HepG2 (cell line): ENCODE measurements at regions not wholly inside any gene's neighbourhood (a gene's known extent, or its start where the extent isn't known, plus 50 kb on each side); places are given as distances from the start of the nearest gene placed in this dataset.

Experiments
- MTA3 ChIP-seq: sonication (generic); formaldehyde crosslinking; IDR thresholded peaks from 2 replicates; pipeline ENCODE4 v1.4.0; 2020; ENCODE audit warnings: missing genetic modification reagents
- MYNN ChIP-seq: sonication (generic); formaldehyde crosslinking; IDR thresholded peaks from 2 replicates; pipeline ENCODE4 v1.4.0; 2020; ENCODE audit warnings: mild to moderate bottlenecking, low read depth, missing genetic modification reagents
- PBX3 ChIP-seq: sonication (generic); formaldehyde crosslinking; IDR thresholded peaks from 2 replicates; pipeline ENCODE4 v1.8.1; 2023; ENCODE audit warnings: missing genetic modification reagents, inconsistent platforms, borderline replicate concordance
- RFX3 ChIP-seq: IDR thresholded peaks from 2 replicates; pipeline ENCODE4 v1.6.1; 2016; ENCODE audit warnings: missing biosample characterization, missing genetic modification reagents
- SNRNP70 ChIP-seq: fragments of 200-400 bp; formaldehyde crosslinking; IDR thresholded peaks from 2 replicates; pipeline ENCODE4 v1.6.1; 2017; ENCODE audit warnings: mild to moderate bottlenecking, low read depth, low read length, moderate library complexity
- YY1 ChIP-seq: IDR thresholded peaks from 2 replicates; pipeline ENCODE4 v1.6.1; 2011; ENCODE audit warnings: low read length, low read depth, moderate library complexity, mild to moderate bottlenecking; ENCODE audit not compliant: insufficient read depth, insufficient replicate concordance
- ZFY ChIP-seq: sonication (generic); formaldehyde crosslinking; IDR thresholded peaks from 2 replicates; pipeline ENCODE4 v1.4.0; 2020; ENCODE audit warnings: missing genetic modification reagents
- ZNF10 ChIP-seq: sonication (generic); formaldehyde crosslinking; IDR thresholded peaks from 2 replicates; pipeline ENCODE4 v1.4.0; 2020; ENCODE audit warnings: mild to moderate bottlenecking, low read depth, missing genetic modification reagents, borderline replicate concordance
- ZNF331 ChIP-seq: sonication (generic); formaldehyde crosslinking; IDR thresholded peaks from 2 replicates; pipeline ENCODE4 v1.4.0; 2020; ENCODE audit warnings: missing genetic modification reagents
- ZNF557 ChIP-seq: sonication (generic); formaldehyde crosslinking; IDR thresholded peaks from 2 replicates; pipeline ENCODE4 v1.4.0; 2020; ENCODE audit warnings: missing genetic modification reagents
- ZNF644 ChIP-seq: IDR thresholded peaks from 2 replicates; pipeline ENCODE4 v1.6.1; 2016; ENCODE audit warnings: low read depth
- ZNF652 ChIP-seq: IDR thresholded peaks from 2 replicates; pipeline ENCODE4 v1.6.1; 2016; ENCODE audit warnings: low read depth, borderline replicate concordance
- TF ChIP-seq, protein P1 (sequence below): sonication (generic); formaldehyde crosslinking; IDR thresholded peaks from 2 replicates; pipeline ENCODE4 v1.4.0; 2020; ENCODE audit warnings: missing genetic modification reagents
- TF ChIP-seq, protein P2 (sequence below): sonication (generic); formaldehyde crosslinking; IDR thresholded peaks from 2 replicates; pipeline ENCODE4 v1.4.0; 2020; ENCODE audit warnings: missing genetic modification reagents, borderline replicate concordance
- TF ChIP-seq, protein P3 (sequence below), 2 experiments: IDR thresholded peaks; 2 replicates each; pipeline ENCODE4 v1.6.1; 2011 to 2012; ENCODE audit warnings: low read length in 2 of 2, borderline replicate concordance in 1 of 2, low read depth in 1 of 2, mild to moderate bottlenecking in 1 of 2, moderate library complexity in 1 of 2

- TF ChIP-seq ZFY (CRISPR knock-in tag) (peak; percentile 34), RFX3 (CRISPR knock-in tag) (0 out of 2 replicates have a peak, but pooled peaks have one; percentile 31), SNRNP70 (no peak), YY1 (peak; percentile 68), ZNF331 (CRISPR knock-in tag) (peak; percentile 94), ZNF10 (CRISPR knock-in tag) (no peak), ZNF652 (CRISPR knock-in tag) (no peak; the same call in 1 of the 2 replicates), MTA3 (CRISPR knock-in tag) (no peak), ZNF644 (CRISPR knock-in tag) (peak; percentile 90), MYNN (CRISPR knock-in tag) (no peak), PBX3 (CRISPR knock-in tag) (no peak), ZNF557 (CRISPR knock-in tag) (peak; percentile 46; the same call in 1 of the 2 replicates)
- TF ChIP-seq, protein P1, sequence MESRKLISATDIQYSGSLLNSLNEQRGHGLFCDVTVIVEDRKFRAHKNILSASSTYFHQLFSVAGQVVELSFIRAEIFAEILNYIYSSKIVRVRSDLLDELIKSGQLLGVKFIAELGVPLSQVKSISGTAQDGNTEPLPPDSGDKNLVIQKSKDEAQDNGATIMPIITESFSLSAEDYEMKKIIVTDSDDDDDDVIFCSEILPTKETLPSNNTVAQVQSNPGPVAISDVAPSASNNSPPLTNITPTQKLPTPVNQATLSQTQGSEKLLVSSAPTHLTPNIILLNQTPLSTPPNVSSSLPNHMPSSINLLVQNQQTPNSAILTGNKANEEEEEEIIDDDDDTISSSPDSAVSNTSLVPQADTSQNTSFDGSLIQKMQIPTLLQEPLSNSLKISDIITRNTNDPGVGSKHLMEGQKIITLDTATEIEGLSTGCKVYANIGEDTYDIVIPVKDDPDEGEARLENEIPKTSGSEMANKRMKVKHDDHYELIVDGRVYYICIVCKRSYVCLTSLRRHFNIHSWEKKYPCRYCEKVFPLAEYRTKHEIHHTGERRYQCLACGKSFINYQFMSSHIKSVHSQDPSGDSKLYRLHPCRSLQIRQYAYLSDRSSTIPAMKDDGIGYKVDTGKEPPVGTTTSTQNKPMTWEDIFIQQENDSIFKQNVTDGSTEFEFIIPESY (CRISPR knock-in tag): peak; percentile 57; the same call in 1 of the 2 replicates
- TF ChIP-seq, protein P2, sequence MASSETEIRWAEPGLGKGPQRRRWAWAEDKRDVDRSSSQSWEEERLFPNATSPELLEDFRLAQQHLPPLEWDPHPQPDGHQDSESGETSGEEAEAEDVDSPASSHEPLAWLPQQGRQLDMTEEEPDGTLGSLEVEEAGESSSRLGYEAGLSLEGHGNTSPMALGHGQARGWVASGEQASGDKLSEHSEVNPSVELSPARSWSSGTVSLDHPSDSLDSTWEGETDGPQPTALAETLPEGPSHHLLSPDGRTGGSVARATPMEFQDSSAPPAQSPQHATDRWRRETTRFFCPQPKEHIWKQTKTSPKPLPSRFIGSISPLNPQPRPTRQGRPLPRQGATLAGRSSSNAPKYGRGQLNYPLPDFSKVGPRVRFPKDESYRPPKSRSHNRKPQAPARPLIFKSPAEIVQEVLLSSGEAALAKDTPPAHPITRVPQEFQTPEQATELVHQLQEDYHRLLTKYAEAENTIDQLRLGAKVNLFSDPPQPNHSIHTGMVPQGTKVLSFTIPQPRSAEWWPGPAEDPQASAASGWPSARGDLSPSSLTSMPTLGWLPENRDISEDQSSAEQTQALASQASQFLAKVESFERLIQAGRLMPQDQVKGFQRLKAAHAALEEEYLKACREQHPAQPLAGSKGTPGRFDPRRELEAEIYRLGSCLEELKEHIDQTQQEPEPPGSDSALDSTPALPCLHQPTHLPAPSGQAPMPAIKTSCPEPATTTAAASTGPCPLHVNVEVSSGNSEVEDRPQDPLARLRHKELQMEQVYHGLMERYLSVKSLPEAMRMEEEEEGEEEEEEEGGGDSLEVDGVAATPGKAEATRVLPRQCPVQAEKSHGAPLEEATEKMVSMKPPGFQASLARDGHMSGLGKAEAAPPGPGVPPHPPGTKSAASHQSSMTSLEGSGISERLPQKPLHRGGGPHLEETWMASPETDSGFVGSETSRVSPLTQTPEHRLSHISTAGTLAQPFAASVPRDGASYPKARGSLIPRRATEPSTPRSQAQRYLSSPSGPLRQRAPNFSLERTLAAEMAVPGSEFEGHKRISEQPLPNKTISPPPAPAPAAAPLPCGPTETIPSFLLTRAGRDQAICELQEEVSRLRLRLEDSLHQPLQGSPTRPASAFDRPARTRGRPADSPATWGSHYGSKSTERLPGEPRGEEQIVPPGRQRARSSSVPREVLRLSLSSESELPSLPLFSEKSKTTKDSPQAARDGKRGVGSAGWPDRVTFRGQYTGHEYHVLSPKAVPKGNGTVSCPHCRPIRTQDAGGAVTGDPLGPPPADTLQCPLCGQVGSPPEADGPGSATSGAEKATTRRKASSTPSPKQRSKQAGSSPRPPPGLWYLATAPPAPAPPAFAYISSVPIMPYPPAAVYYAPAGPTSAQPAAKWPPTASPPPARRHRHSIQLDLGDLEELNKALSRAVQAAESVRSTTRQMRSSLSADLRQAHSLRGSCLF (CRISPR knock-in tag): no peak
- TF ChIP-seq, protein P3, sequence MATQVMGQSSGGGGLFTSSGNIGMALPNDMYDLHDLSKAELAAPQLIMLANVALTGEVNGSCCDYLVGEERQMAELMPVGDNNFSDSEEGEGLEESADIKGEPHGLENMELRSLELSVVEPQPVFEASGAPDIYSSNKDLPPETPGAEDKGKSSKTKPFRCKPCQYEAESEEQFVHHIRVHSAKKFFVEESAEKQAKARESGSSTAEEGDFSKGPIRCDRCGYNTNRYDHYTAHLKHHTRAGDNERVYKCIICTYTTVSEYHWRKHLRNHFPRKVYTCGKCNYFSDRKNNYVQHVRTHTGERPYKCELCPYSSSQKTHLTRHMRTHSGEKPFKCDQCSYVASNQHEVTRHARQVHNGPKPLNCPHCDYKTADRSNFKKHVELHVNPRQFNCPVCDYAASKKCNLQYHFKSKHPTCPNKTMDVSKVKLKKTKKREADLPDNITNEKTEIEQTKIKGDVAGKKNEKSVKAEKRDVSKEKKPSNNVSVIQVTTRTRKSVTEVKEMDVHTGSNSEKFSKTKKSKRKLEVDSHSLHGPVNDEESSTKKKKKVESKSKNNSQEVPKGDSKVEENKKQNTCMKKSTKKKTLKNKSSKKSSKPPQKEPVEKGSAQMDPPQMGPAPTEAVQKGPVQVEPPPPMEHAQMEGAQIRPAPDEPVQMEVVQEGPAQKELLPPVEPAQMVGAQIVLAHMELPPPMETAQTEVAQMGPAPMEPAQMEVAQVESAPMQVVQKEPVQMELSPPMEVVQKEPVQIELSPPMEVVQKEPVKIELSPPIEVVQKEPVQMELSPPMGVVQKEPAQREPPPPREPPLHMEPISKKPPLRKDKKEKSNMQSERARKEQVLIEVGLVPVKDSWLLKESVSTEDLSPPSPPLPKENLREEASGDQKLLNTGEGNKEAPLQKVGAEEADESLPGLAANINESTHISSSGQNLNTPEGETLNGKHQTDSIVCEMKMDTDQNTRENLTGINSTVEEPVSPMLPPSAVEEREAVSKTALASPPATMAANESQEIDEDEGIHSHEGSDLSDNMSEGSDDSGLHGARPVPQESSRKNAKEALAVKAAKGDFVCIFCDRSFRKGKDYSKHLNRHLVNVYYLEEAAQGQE (IDR thresholded peaks at IDR 0.05; ENCODE audit: borderline replicate concordance in 1 of 2, low read depth in 1 of 2, low read length in 2 of 2): no peak
These were observed 213.0 kb upstream of the HAAO start (continued) for GRCh38 chr2:43005245-43005974.
